GM18511 (cell line): ENCODE measurements at regions not wholly inside any gene's neighbourhood (a gene's known extent, or its start where the extent isn't known, plus 50 kb on each side); places are given as distances from the start of the nearest gene placed in this dataset.

Source experiments
- ATAC-seq: cut with Tn5 transposase; IDR thresholded peaks from one replicate; pipeline ENCODE4 v1.9.1; 2021; ENCODE audit warnings: mild to moderate bottlenecking, moderate library complexity; ENCODE audit not compliant: unreplicated experiment

GRCh38 chr6:167672738-167673137, 154.0 kb upstream of the AFDN start:
- ATAC-seq, result no peak

- ATAC-seq, result no peak
Observed at GRCh38 chr6:167673946-167674345, 152.8 kb upstream of the AFDN start.

GRCh38 chr6:167674486-167674885, 152.2 kb upstream of the AFDN start:
- no peak for ATAC-seq

GRCh38 chr6:167676000-167676665, 150.6 kb upstream of the AFDN start:
- ATAC-seq, result no peak

- ATAC-seq, result no peak
Observed at GRCh38 chr6:167676666-167677421, 149.9 kb upstream of the AFDN start.

- ATAC-seq, result no peak
Observed at GRCh38 chr6:167677422-167677789, 149.3 kb upstream of the AFDN start.

- no peak for ATAC-seq
Observed at GRCh38 chr6:167678102-167679101, 148.3 kb upstream of the AFDN start.

- no peak for ATAC-seq
Observed at GRCh38 chr6:167679122-167679736, 147.5 kb upstream of the AFDN start.

- no peak for ATAC-seq
Observed at GRCh38 chr6:167679790-167680604, 146.7 kb upstream of the AFDN start.

GRCh38 chr6:167680605-167681149, 146.0 kb upstream of the AFDN start:
- no peak for ATAC-seq

GRCh38 chr6:167682125-167682524, 144.6 kb upstream of the AFDN start:
- ATAC-seq, result no peak

GRCh38 chr6:167682546-167683027, 144.1 kb upstream of the AFDN start:
- ATAC-seq, result no peak

GRCh38 chr6:167683028-167683862, 143.5 kb upstream of the AFDN start:
- ATAC-seq, result no peak

- ATAC-seq, result no peak
Observed at GRCh38 chr6:167684276-167685104, 142.2 kb upstream of the AFDN start.

- ATAC-seq, result no peak
Observed at GRCh38 chr6:167685654-167686053, 141.1 kb upstream of the AFDN start.

- ATAC-seq, result no peak
Observed at GRCh38 chr6:167686204-167686893, 140.4 kb upstream of the AFDN start.

GRCh38 chr6:167687116-167687725, 139.5 kb upstream of the AFDN start:
- ATAC-seq, result no peak
